CD4-positive, alpha-beta T cell treated with Interleukin-1 beta for 1 hour (primary cell): ENCODE measurements at regions not wholly inside any gene's neighbourhood (a gene's known extent, or its start where the extent isn't known, plus 50 kb on each side); places are given as distances from the start of the nearest gene placed in this dataset.
"Not testable (repeated sequence)": the region's sequence is repeated elsewhere in the genome, so short reads cannot be mapped to it uniquely, and the experiment has no call there.

ENCODE experiments used
- DNase-seq, 2 donors: peaks; one replicate each; pipeline ENCODE4 v3.0.0-alpha.2; 2020 to 2022

GRCh38 chr4:11895766-11896165 lies 467.1 kb upstream of the HS3ST1 start:
- no peak for DNase-seq

GRCh38 chr4:11894977-11895376 lies 466.3 kb upstream of the HS3ST1 start:
- no peak for DNase-seq

GRCh38 chr4:11894221-11894620 lies 465.5 kb upstream of the HS3ST1 start:
- DNase-seq, result no peak

GRCh38 chr4:11889099-11889498 lies 460.4 kb upstream of the HS3ST1 start:
- DNase-seq, result no peak

- DNase-seq, result no peak
Measured at GRCh38 chr4:11881947-11882346, 453.3 kb upstream of the HS3ST1 start.

- no peak for DNase-seq
Measured at GRCh38 chr4:11881364-11881763, 452.7 kb upstream of the HS3ST1 start.

- DNase-seq, result no peak
Measured at GRCh38 chr4:11878241-11878640, 449.5 kb upstream of the HS3ST1 start.

GRCh38 chr4:11876104-11876503 lies 447.4 kb upstream of the HS3ST1 start:
- no peak for DNase-seq

- no peak for DNase-seq
Measured at GRCh38 chr4:11869191-11869870, 440.6 kb upstream of the HS3ST1 start.

- DNase-seq, result no peak
Measured at GRCh38 chr4:11866391-11866790, 437.7 kb upstream of the HS3ST1 start.

GRCh38 chr4:11860996-11861395 lies 432.3 kb upstream of the HS3ST1 start:
- DNase-seq, result no peak

GRCh38 chr4:11857881-11858280 lies 429.2 kb upstream of the HS3ST1 start:
- DNase-seq, result no peak

GRCh38 chr4:11847167-11847566 lies 418.5 kb upstream of the HS3ST1 start:
- no peak for DNase-seq

GRCh38 chr4:11843927-11844326 lies 415.2 kb upstream of the HS3ST1 start:
- DNase-seq, result no peak

- no peak for DNase-seq
Measured at GRCh38 chr4:11843340-11843739, 414.6 kb upstream of the HS3ST1 start.

GRCh38 chr4:11842620-11843263 lies 414.0 kb upstream of the HS3ST1 start:
- no peak for DNase-seq

- DNase-seq, result no peak
Measured at GRCh38 chr4:11839889-11840288, 411.2 kb upstream of the HS3ST1 start.

- no peak for DNase-seq
Measured at GRCh38 chr4:11831739-11832138, 403.0 kb upstream of the HS3ST1 start.

- DNase-seq, result no peak
Measured at GRCh38 chr4:11824566-11824965, 395.9 kb upstream of the HS3ST1 start.

GRCh38 chr4:11821772-11822430 lies 393.2 kb upstream of the HS3ST1 start:
- no peak for DNase-seq

GRCh38 chr4:11817088-11817487 lies 388.4 kb upstream of the HS3ST1 start:
- no peak for DNase-seq

- no peak for DNase-seq
Measured at GRCh38 chr4:11814758-11815157, 386.1 kb upstream of the HS3ST1 start.

- DNase-seq, result no peak
Measured at GRCh38 chr4:11813951-11814446, 385.3 kb upstream of the HS3ST1 start.

- not testable (repeated sequence) for DNase-seq
Measured at GRCh38 chr4:11811521-11811920, 382.8 kb upstream of the HS3ST1 start.
